RWPE2 (cell line): ENCODE measurements at regions not wholly inside any gene's neighbourhood (a gene's known extent, or its start where the extent isn't known, plus 50 kb on each side); places are given as distances from the start of the nearest gene placed in this dataset.

Source experiments
- ATAC-seq: fragments of 200-7000 bp; cut with Tn5 transposase; 3 replicates; pipeline ENCODE4 v1.9.1; 2021; ENCODE audit warnings: low read depth
- DNase-seq: peaks from one replicate; pipeline ENCODE4 v3.0.0-alpha.2; 2020; ENCODE audit warnings: low spot score
- H3K27ac ChIP-seq: fragments of 450-650 bp; 2 replicates; pipeline ENCODE4 v1.5.1; 2017; ENCODE audit warnings: mild to moderate bottlenecking; ENCODE audit not compliant: poor library complexity, severe bottlenecking
- H3K27me3 ChIP-seq: fragments of 250-450 bp; sonication (Bioruptor Pico); 2 replicates; pipeline ENCODE4 v1.5.1; 2021; ENCODE audit warnings: mild to moderate bottlenecking, moderate library complexity; ENCODE audit not compliant: insufficient read depth, poor library complexity, severe bottlenecking
- H3K36me3 ChIP-seq: fragments of 250-450 bp; sonication (Bioruptor Pico); 2 replicates; pipeline ENCODE4 v1.5.1; 2020; ENCODE audit warnings: low read depth, mild to moderate bottlenecking, moderate library complexity
- H3K4me1 ChIP-seq: fragments of 250-450 bp; sonication (Bioruptor Pico); 2 replicates; pipeline ENCODE4 v1.5.1; 2021; ENCODE audit warnings: mild to moderate bottlenecking, moderate library complexity; ENCODE audit not compliant: insufficient read depth, poor library complexity, severe bottlenecking
- H3K4me3 ChIP-seq: fragments of 250-450 bp; sonication (Bioruptor Pico); 2 replicates; pipeline ENCODE4 v1.5.1; 2021; ENCODE audit warnings: mild to moderate bottlenecking, moderate library complexity; ENCODE audit not compliant: severe bottlenecking
- H3K9me3 ChIP-seq: fragments of 250-450 bp; sonication (Bioruptor Pico); 2 replicates; pipeline ENCODE4 v1.5.1; 2021; ENCODE audit warnings: mild to moderate bottlenecking, moderate library complexity; ENCODE audit not compliant: severe bottlenecking
- CTCF ChIP-seq: fragments of 450-650 bp; IDR thresholded peaks from one replicate; pipeline ENCODE4 v1.5.1; 2017; ENCODE audit warnings: mild to moderate bottlenecking, moderate library complexity; ENCODE audit not compliant: poor library complexity, severe bottlenecking

- no peaks in the 10 kb centered on the region for H3K27me3 ChIP-seq
- no peak overlapping the region for H3K4me3 ChIP-seq
- TF ChIP-seq CTCF, result no peak
- no peak for DNase-seq
- H3K36me3 ChIP-seq, result no peaks in the 10 kb centered on the region
- H3K9me3 ChIP-seq, result no peaks in the 10 kb centered on the region
- ATAC-seq, result no peak
- H3K4me1 ChIP-seq, result peaks cover 33% of the 10 kb centered on the region
- H3K27ac ChIP-seq, result no peak overlapping the region
Observed at GRCh38 chr2:191578031-191578430, 99.9 kb upstream of the NABP1 start.

- no peak for ATAC-seq
- TF ChIP-seq CTCF, result no peak
Observed at GRCh38 chr2:191580581-191580980, 97.4 kb upstream of the NABP1 start.

GRCh38 chr2:191581003-191581402 lies 96.9 kb upstream of the NABP1 start:
- peak overlapping the region; percentile 67 for H3K27ac ChIP-seq
- no peak overlapping the region for H3K4me3 ChIP-seq
- H3K9me3 ChIP-seq, result no peaks in the 10 kb centered on the region
- DNase-seq (no peak), ATAC-seq (no peak)
- TF ChIP-seq CTCF, result no peak
- peaks cover 19% of the 10 kb centered on the region for H3K4me1 ChIP-seq
- H3K36me3 ChIP-seq, result no peaks in the 10 kb centered on the region
- no peaks in the 10 kb centered on the region for H3K27me3 ChIP-seq

More at GRCh38 chr2:191580581-191580980, 97.4 kb upstream of the NABP1 start:
- no peaks in the 10 kb centered on the region for H3K36me3 ChIP-seq
- DNase-seq, result no peak
- H3K27ac ChIP-seq, result no peak overlapping the region
- no peaks in the 10 kb centered on the region for H3K9me3 ChIP-seq
- no peaks in the 10 kb centered on the region for H3K27me3 ChIP-seq
- H3K4me1 ChIP-seq, result peaks cover 19% of the 10 kb centered on the region
- H3K4me3 ChIP-seq, result no peak overlapping the region

- Histone ChIP-seq H3K36me3 (no peaks in the 10 kb centered on the region), H3K4me1 (peaks cover 19% of the 10 kb centered on the region), H3K9me3 (no peaks in the 10 kb centered on the region), H3K27ac (peak overlapping the region; percentile 67), H3K27me3 (no peaks in the 10 kb centered on the region), H3K4me3 (no peak overlapping the region)
- TF ChIP-seq CTCF, result no peak
- DNase-seq (peak; percentile 51), ATAC-seq (peak; percentile 99)
Observed at GRCh38 chr2:191582355-191582754, 95.6 kb upstream of the NABP1 start.

- DNase-seq, result no peak
- ATAC-seq, result no peak
- Histone ChIP-seq H3K36me3 (no peaks in the 10 kb centered on the region), H3K27ac (no peak overlapping the region), H3K4me1 (peaks cover 23% of the 10 kb centered on the region), H3K9me3 (no peaks in the 10 kb centered on the region), H3K27me3 (no peaks in the 10 kb centered on the region), H3K4me3 (no peak overlapping the region)
- no peak for TF ChIP-seq CTCF
Observed at GRCh38 chr2:191591025-191591424, 86.9 kb upstream of the NABP1 start.
